ENCODE measurements at regions not wholly inside any gene's neighbourhood (a gene's known extent, or its start where the extent isn't known, plus 50 kb on each side); places are given as distances from the start of the nearest gene placed in this dataset.
"Not testable (repeated sequence)": the region's sequence is repeated elsewhere in the genome, so short reads cannot be mapped to it uniquely, and the experiment has no call there.

GRCh38 chr2:49861821-49862220, 707.5 kb upstream of the FSHR start:
- ATAC-seq (no peak), DNase-seq (ENCODE audit: low spot score) (no peak)

- DNase-seq (ENCODE audit: low spot score) (no peak), ATAC-seq (no peak)
These were observed 706.5 kb upstream of the FSHR start for GRCh38 chr2:49860834-49861233.

GRCh38 chr2:49860170-49860569, 705.9 kb upstream of the FSHR start:
- ATAC-seq (no peak), DNase-seq (ENCODE audit: low spot score) (no peak)

GRCh38 chr2:49858657-49859056, 704.3 kb upstream of the FSHR start:
- no peak for ATAC-seq
- DNase-seq (ENCODE audit: low spot score): no peak

- DNase-seq (ENCODE audit: low spot score) (no peak), ATAC-seq (no peak)
These were observed 703.8 kb upstream of the FSHR start for GRCh38 chr2:49858113-49858490.

- no peak for DNase-seq (ENCODE audit: low spot score)
- ATAC-seq: no peak
These were observed 703.2 kb upstream of the FSHR start for GRCh38 chr2:49857371-49858112.

- no peak for ATAC-seq
- DNase-seq (ENCODE audit: low spot score): no peak
These were observed 691.4 kb upstream of the FSHR start for GRCh38 chr2:49845671-49846070.

- ATAC-seq (no peak), DNase-seq (ENCODE audit: low spot score) (no peak)
These were observed 690.7 kb upstream of the FSHR start for GRCh38 chr2:49845021-49845420.

- ATAC-seq; DNase-seq (ENCODE audit: low spot score): not testable (repeated sequence)
These were observed 689.8 kb upstream of the FSHR start for GRCh38 chr2:49844113-49844512.

- no peak for ATAC-seq
- no peak for DNase-seq (ENCODE audit: low spot score)
These were observed 689.0 kb upstream of the FSHR start for GRCh38 chr2:49843314-49843713.

- ATAC-seq (no peak), DNase-seq (ENCODE audit: low spot score) (no peak)
These were observed 686.2 kb upstream of the FSHR start for GRCh38 chr2:49840428-49840975.

GRCh38 chr2:49839818-49840217, 685.5 kb upstream of the FSHR start:
- no peak for ATAC-seq

GRCh38 chr2:49837561-49838293, 683.4 kb upstream of the FSHR start:
- ATAC-seq (no peak), DNase-seq (ENCODE audit: low spot score) (no peak)

More at GRCh38 chr2:49839818-49840217, 685.5 kb upstream of the FSHR start:
- DNase-seq (ENCODE audit: low spot score): no peak

- DNase-seq (ENCODE audit: low spot score): no peak
- ATAC-seq: no peak
These were observed 681.7 kb upstream of the FSHR start for GRCh38 chr2:49836017-49836416.

- DNase-seq (ENCODE audit: low spot score): no peak
- no peak for ATAC-seq
These were observed 680.1 kb upstream of the FSHR start for GRCh38 chr2:49834433-49834832.

- ATAC-seq (no peak), DNase-seq (ENCODE audit: low spot score) (no peak)
These were observed 678.2 kb upstream of the FSHR start for GRCh38 chr2:49832555-49832954.

GRCh38 chr2:49831698-49832367, 677.5 kb upstream of the FSHR start:
- DNase-seq (ENCODE audit: low spot score) (no peak), ATAC-seq (no peak)

- DNase-seq (ENCODE audit: low spot score) (no peak), ATAC-seq (no peak)
These were observed 676.5 kb upstream of the FSHR start for GRCh38 chr2:49830846-49831245.

- ATAC-seq: no peak
- no peak for DNase-seq (ENCODE audit: low spot score)
These were observed 673.1 kb upstream of the FSHR start for GRCh38 chr2:49827366-49827765.

GRCh38 chr2:49813208-49813607, 658.9 kb upstream of the FSHR start:
- DNase-seq (ENCODE audit: low spot score) (no peak), ATAC-seq (no peak)

GRCh38 chr2:49812730-49813129, 658.4 kb upstream of the FSHR start:
- ATAC-seq (no peak), DNase-seq (ENCODE audit: low spot score) (no peak)

GRCh38 chr2:49811502-49811901, 657.2 kb upstream of the FSHR start:
- no peak for DNase-seq (ENCODE audit: low spot score)
- ATAC-seq: no peak

Data from left lobe of liver (tissue), 2 donors.